ENCODE measurements at regions not wholly inside any gene's neighbourhood (a gene's known extent, or its start where the extent isn't known, plus 50 kb on each side); places are given as distances from the start of the nearest gene placed in this dataset.
A peak's percentile ranks its signal among the peaks of the same experiment; 100 is the strongest.
"Not testable (repeated sequence)": the region's sequence is repeated elsewhere in the genome, so short reads cannot be mapped to it uniquely, and the experiment has no call there.

GRCh38 chr6:142998739-142999138 lies 53.8 kb upstream of the HIVEP2 start:
- intact Hi-C loops (cut with micrococcal nuclease); DNase-seq (ENCODE audit: extremely low read depth in 1 of 4, low spot score in 3 of 4); H3K9me1 ChIP-seq (ENCODE audit: control insufficient read depth, insufficient read depth, low read length); ATAC-seq; H3K4me1 ChIP-seq (replicated peaks in 1 of 2; ENCODE audit: control insufficient read depth in 2 of 2, insufficient read depth in 2 of 2, low read length in 2 of 2); H3K4me2 ChIP-seq (ENCODE audit: insufficient read depth, low read length); H3K27me3 ChIP-seq (ENCODE audit: control insufficient read depth in 2 of 2, insufficient read depth in 2 of 2, low read length in 2 of 2); H3K4me3 ChIP-seq; H3K27ac ChIP-seq (ENCODE audit: extremely low read depth, low read depth, low read length); BruUV-seq (replicated peaks); H3K9ac ChIP-seq (ENCODE audit: insufficient read depth in 1 of 2, low read depth in 2 of 2, low read length in 2 of 2); H3K79me2 ChIP-seq (ENCODE audit: control insufficient read depth, insufficient read depth, low read length); H3K36me3 ChIP-seq (ENCODE audit: control insufficient read depth, insufficient read depth, low read length); H2AFZ ChIP-seq (ENCODE audit: low read depth, low read length); CTCF ChIA-PET (ENCODE audit: low intra/inter-chr PET ratio); H3K9me3 ChIP-seq (replicated peaks; ENCODE audit: control insufficient read depth, insufficient read depth, low read depth, low read length); in situ Hi-C loops (cut with MboI); FAIRE-seq; H4K20me1 ChIP-seq (replicated peaks; ENCODE audit: control insufficient read depth, insufficient read depth, low read length): not testable (repeated sequence)
- TF ChIP-seq ZNF146 (CRISPR knock-in tag; IDR thresholded peaks at IDR 0.05; ENCODE audit: unreplicated experiment) = peak; percentile 24
- peak in 1 of 2 experiments; percentile 22; a peak in 1 of 4 replicates for TF ChIP-seq KDM1A (IDR thresholded peaks at IDR 0.05)
- TF ChIP-seq BCOR (IDR thresholded peaks at IDR 0.05) = 0 out of 2 replicates have a peak, but pooled peaks have one; percentile 35
- POLR2A ChIA-PET = interaction anchor here (0.6 kb wide), 1 partner anchor 13 kb away, joined by 4 read pairs; no protein-coding TSS in a partner anchor
- WGBS (ENCODE audit: insufficient coverage, low coverage, missing lambda C conversion rate) = 0% methylated on average over 1 of the region's 3 CpGs

- no peak; the same call in 2 of the 3 replicates for ATAC-seq
Observed at GRCh38 chr6:143000811-143001210, 55.8 kb upstream of the HIVEP2 start.

More at GRCh38 chr6:143000811-143001210, 55.8 kb upstream of the HIVEP2 start:
- no peak overlapping the region for H3K4me3 ChIP-seq
- CTCF ChIA-PET (ENCODE audit: low intra/inter-chr PET ratio) = no interaction called here
- H4K20me1 ChIP-seq (replicated peaks; ENCODE audit: control insufficient read depth, insufficient read depth, low read length) = no peaks in the 10 kb centered on the region
- no peak for FAIRE-seq
- no peaks in the 10 kb centered on the region for H3K79me2 ChIP-seq (ENCODE audit: control insufficient read depth, insufficient read depth, low read length)
- H3K27ac ChIP-seq (ENCODE audit: extremely low read depth, low read depth, low read length) = no peak overlapping the region
- no peak for DNase-seq (ENCODE audit: extremely low read depth in 1 of 4, low spot score in 3 of 4)
- no peak overlapping the region for H3K4me2 ChIP-seq (ENCODE audit: insufficient read depth, low read length)
- in situ Hi-C loops (cut with MboI) = no loop called here
- no peak for TF ChIP-seq POLR2AphosphoS5 (IDR thresholded peaks at IDR 0.05; ENCODE audit: control insufficient read depth, insufficient read depth, low read depth, low read length)
- TF ChIP-seq L3MBTL2 (IDR thresholded peaks at IDR 0.05) = no peak
- no peak for TF ChIP-seq PHB (CRISPR knock-in tag; IDR thresholded peaks at IDR 0.05)
- no peak for TF ChIP-seq MLLT1 (IDR thresholded peaks at IDR 0.05)
- TF ChIP-seq E2F1 (CRISPR knock-in tag; IDR thresholded peaks at IDR 0.05) = no peak
- TF ChIP-seq TCFL5 (CRISPR knock-in tag; conservative IDR thresholded peaks at IDR 0.05) = no peak
- no peak for TF ChIP-seq EGR1 (conservative IDR thresholded peaks at IDR 0.05)
- TF ChIP-seq ZNF644 (tag; IDR thresholded peaks at IDR 0.05; ENCODE audit: low read depth) = no peak
- no peak for TF ChIP-seq NFYB (IDR thresholded peaks at IDR 0.05; ENCODE audit: extremely low read depth, insufficient read length)
- TF ChIP-seq ARID3B (CRISPR knock-in tag; IDR thresholded peaks at IDR 0.05; ENCODE audit: borderline replicate concordance) = no peak
- H3K4me1 ChIP-seq (replicated peaks in 1 of 2; ENCODE audit: control insufficient read depth in 2 of 2, insufficient read depth in 2 of 2, low read length in 2 of 2) = no peaks in the 10 kb centered on the region
- H3K27me3 ChIP-seq (ENCODE audit: control insufficient read depth in 2 of 2, insufficient read depth in 2 of 2, low read length in 2 of 2) = no peaks in the 10 kb centered on the region
- POLR2A ChIA-PET = interaction anchor here (0.6 kb wide), 1 partner anchor 265 kb away, joined by 3 read pairs; no protein-coding TSS in a partner anchor
- no TSS peak for BruUV-seq (replicated peaks)
- no peaks in the 10 kb centered on the region for H3K9me1 ChIP-seq (ENCODE audit: control insufficient read depth, insufficient read depth, low read length)
- no peaks in the 10 kb centered on the region for H3K36me3 ChIP-seq (ENCODE audit: control insufficient read depth, insufficient read depth, low read length)
- H3K9ac ChIP-seq (ENCODE audit: insufficient read depth in 1 of 2, low read depth in 2 of 2, low read length in 2 of 2) = no peak overlapping the region
- intact Hi-C loops (cut with micrococcal nuclease) = loop anchor here (10.0 kb wide), 1 partner anchor 526 kb away; no protein-coding TSS in a partner anchor
- no peaks in the 10 kb centered on the region for H3K9me3 ChIP-seq (replicated peaks; ENCODE audit: control insufficient read depth, insufficient read depth, low read depth, low read length)
- H2AFZ ChIP-seq (ENCODE audit: low read depth, low read length) = no peak overlapping the region
- WGBS (ENCODE audit: insufficient coverage, low coverage, missing lambda C conversion rate) = 27% methylated on average over 3 of the region's 3 CpGs
